Testis (tissue), 2 donors: ENCODE measurements at regions not wholly inside any gene's neighbourhood (a gene's known extent, or its start where the extent isn't known, plus 50 kb on each side); places are given as distances from the start of the nearest gene placed in this dataset.
"Not testable (repeated sequence)": the region's sequence is repeated elsewhere in the genome, so short reads cannot be mapped to it uniquely, and the experiment has no call there.

ENCODE experiments used
- DNase-seq: peaks from one replicate; pipeline ENCODE4 v3.0.0-alpha.2; 2019
- H3K27ac ChIP-seq, 2 donors: fragments of 200-600 bp; sonication (generic); one replicate each; pipeline ENCODE4 v1.5.1; 2019
- H3K27me3 ChIP-seq: fragments of 200-600 bp; sonication (generic); one replicate; pipeline ENCODE4 v1.5.1; 2019
- H3K36me3 ChIP-seq: fragments of 200-600 bp; sonication (generic); one replicate; pipeline ENCODE4 v1.5.1; 2017; ENCODE audit warnings: low read depth; ENCODE audit errors: missing control alignments
- H3K4me1 ChIP-seq: fragments of 200-600 bp; sonication (generic); one replicate; pipeline ENCODE4 v1.5.1; 2019
- H3K4me3 ChIP-seq, 2 donors: fragments of 200-600 bp; sonication (generic); one replicate each; pipeline ENCODE4 v1.5.1; 2017 to 2019
- H3K9me3 ChIP-seq: fragments of 200-600 bp; sonication (generic); one replicate; pipeline ENCODE4 v1.5.1; 2017
- POLR2A ChIP-seq: fragments of 450-650 bp; IDR thresholded peaks from one replicate; pipeline ENCODE4 v1.6.1; 2017; ENCODE audit warnings: antibody characterized with exemption, mild to moderate bottlenecking, moderate library complexity
- WGBS, 2 donors: methylation state at CpG; one replicate each; pipeline ENCODE4 v1.1.5; 2018; 5-methylcytosine and 5-hydroxymethylcytosine counted together
- intact Hi-C: fragments of 100-400 bp; cut with DNase I; formaldehyde crosslinking; loops from one replicate; pipeline ENCODE4 v1.15.1; 2023; ENCODE audit warnings: low total_unique reads
- TF ChIP-seq, protein P1 (sequence below), 3 experiments: fragments of 450-650 bp in 2 of 3; fragments of 200-600 bp in 1 of 3; sonication (generic) in 1 of 3; IDR thresholded peaks; one replicate each; pipeline ENCODE4 v1.5.1; 2016 to 2019; ENCODE audit warnings: antibody characterized with exemption in 3 of 3, mild to moderate bottlenecking in 2 of 3, moderate library complexity in 1 of 3

DNA sequence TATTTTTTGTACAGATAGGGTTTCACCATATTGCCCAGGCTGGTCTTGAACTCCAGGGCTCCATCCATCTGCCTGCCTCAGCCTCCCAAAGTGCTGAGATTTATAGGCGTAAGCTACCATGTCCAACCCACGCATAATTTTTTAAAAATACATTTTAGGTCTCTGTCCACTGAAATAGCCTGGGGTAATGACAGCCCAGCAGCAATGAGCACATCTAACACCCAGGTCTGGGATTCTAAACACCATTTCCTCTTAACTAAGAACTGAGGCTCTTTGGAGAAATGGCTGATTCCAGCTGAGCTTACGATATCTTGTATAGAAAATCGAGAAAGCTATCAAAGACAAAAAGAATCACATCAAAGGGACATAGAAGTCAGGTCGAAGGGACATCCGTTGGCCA lies 245.3 kb downstream of the PARN start:
- no peaks in the 10 kb centered on the region for H3K4me1 ChIP-seq
- H3K9me3 ChIP-seq: no peaks in the 10 kb centered on the region
- no peaks in the 10 kb centered on the region for H3K36me3 ChIP-seq
- WGBS, 2 donors: 94 to 96% methylated on average over 6 of the region's 6 CpGs
- H3K4me3 ChIP-seq: no peak overlapping the region
- no peak for DNase-seq
- TF ChIP-seq, protein P1, sequence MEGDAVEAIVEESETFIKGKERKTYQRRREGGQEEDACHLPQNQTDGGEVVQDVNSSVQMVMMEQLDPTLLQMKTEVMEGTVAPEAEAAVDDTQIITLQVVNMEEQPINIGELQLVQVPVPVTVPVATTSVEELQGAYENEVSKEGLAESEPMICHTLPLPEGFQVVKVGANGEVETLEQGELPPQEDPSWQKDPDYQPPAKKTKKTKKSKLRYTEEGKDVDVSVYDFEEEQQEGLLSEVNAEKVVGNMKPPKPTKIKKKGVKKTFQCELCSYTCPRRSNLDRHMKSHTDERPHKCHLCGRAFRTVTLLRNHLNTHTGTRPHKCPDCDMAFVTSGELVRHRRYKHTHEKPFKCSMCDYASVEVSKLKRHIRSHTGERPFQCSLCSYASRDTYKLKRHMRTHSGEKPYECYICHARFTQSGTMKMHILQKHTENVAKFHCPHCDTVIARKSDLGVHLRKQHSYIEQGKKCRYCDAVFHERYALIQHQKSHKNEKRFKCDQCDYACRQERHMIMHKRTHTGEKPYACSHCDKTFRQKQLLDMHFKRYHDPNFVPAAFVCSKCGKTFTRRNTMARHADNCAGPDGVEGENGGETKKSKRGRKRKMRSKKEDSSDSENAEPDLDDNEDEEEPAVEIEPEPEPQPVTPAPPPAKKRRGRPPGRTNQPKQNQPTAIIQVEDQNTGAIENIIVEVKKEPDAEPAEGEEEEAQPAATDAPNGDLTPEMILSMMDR (IDR thresholded peaks at IDR 0.05): no peak
- TF ChIP-seq POLR2A: no peak
- H3K27ac ChIP-seq: no peak overlapping the region
- H3K27me3 ChIP-seq: no peaks in the 10 kb centered on the region
- intact Hi-C loops: no loop called here

DNA sequence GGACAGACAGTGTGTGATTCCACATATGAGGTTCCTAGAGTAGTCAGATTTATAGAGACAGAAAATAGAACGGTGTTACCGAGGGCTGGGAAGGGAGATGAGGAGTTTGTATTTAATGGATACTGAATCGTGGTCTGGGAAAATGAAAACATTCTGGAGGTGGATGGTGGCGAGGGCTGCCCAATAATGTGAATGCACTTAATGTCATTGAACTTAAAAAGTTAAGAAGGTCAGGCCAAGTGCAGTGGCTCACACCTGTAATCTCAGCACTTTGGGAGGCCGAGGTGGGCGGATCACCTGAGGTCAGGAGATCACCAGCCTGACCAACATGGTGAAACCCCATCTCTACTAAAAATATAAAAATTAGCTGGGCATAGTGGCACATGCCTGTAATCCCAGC lies 246.2 kb downstream of the PARN start:
- 95% methylated on average over 6 of the region's 6 CpGs for WGBS, 2 donors
- H3K9me3 ChIP-seq, DNase-seq, H3K4me3 ChIP-seq, H3K36me3 ChIP-seq, H3K27me3 ChIP-seq, intact Hi-C loops, H3K27ac ChIP-seq, H3K4me1 ChIP-seq: not testable (repeated sequence)

DNA sequence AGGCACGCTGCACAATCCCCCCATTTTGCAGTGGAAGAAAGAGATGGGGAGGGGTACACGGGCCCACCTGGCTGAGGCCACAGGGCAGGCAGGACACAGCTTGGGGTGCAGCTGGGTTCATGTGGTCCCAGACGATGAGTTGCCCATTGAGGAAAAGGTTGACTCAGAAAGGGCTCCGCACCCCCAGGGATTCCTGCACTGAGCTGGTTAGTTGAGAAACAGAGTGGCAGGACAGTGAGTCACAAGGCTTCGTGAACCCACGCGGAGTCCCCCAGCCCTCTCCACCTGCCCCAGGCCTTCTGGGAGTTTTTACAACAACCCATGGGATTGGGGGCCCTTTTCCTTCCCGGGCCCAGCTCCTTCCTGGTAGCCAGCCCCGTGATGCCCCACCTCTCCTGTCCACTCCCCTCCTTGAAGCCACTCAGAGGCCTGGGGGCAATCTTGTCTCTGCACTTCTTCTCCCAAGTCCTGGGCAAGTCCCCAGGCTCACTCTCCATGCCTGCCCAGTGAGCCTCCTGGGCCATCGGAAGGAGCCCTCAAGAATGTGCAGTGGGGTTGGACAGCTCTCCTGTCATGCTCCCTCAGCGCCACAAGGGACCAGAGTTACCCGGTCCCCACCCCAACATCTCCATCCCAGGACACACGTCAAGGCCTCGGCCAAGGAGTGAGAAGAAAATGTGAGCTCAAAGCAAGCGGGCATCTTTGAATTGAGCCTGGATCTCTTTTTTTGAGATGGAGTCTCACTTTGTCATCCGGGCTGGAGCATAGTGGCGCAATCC lies 251.2 kb downstream of the PARN start:
- Histone ChIP-seq H3K4me1 (no peaks in the 10 kb centered on the region), H3K9me3 (no peaks in the 10 kb centered on the region), H3K4me3 (no peak overlapping the region), H3K27ac (no peak overlapping the region), H3K36me3 (no peaks in the 10 kb centered on the region), H3K27me3 (no peaks in the 10 kb centered on the region)
- intact Hi-C loops: no loop called here
- no peak for DNase-seq
- 97% methylated on average over 11 to 17 of the region's 17 CpGs for WGBS, 2 donors
- TF ChIP-seq, protein P1 (IDR thresholded peaks at IDR 0.05): no peak
- no peak for TF ChIP-seq POLR2A

DNA sequence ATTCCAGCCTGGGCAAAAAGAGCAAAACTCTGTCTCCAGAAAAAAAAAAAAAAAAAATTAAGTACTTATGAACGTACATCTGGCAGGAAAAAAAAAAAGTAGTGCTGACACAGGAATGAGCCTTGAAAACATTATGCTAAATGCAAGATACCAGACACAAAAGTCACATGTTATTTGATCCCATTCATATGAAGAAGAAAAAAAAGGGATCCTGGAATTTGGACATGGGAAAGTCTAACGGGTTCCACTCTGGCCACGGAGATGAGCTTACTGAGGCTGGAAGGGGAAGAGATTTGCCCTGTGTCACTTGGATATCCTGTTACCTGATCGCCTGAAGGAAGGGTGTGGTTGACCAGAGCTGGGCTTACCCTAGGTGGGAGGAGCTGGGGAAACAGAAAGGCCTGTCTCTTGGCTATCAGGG lies 251.9 kb downstream of the PARN start:
- 49 to 55% methylated on average over 4 of the region's 4 CpGs for WGBS, 2 donors
- intact Hi-C loops: no loop called here
- DNase-seq: no peak

DNA sequence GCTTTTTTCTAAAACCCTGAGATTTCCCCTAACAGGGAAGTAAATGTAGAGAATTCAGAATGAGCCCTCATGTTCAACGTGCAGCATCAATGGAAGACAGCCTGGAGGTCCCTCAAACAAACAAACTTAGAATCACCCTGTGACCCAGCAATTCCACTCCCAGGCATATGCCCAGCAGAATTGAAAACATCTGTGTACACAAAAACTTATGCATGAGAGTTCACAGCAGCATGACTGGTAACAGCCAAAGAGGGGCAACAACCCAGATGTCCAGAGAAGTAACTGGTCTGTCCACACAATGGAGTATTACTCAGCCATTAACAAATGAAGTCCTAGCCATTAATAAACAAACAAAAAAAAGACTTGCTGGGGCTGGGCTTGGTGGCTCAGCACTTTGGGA lies 252.7 kb downstream of the PARN start:
- Histone ChIP-seq H3K9me3 (no peaks in the 10 kb centered on the region), H3K27me3 (no peaks in the 10 kb centered on the region), H3K4me1 (no peaks in the 10 kb centered on the region), H3K27ac (no peak overlapping the region), H3K36me3 (no peaks in the 10 kb centered on the region), H3K4me3 (no peak overlapping the region)
- intact Hi-C loops: no loop called here
- no peak for DNase-seq
- 50 to 80% methylated on average over 1 of the region's 1 CpG for WGBS, 2 donors
- no peak for TF ChIP-seq POLR2A
- TF ChIP-seq, protein P1 (IDR thresholded peaks at IDR 0.05): no peak

More for the DNA sequence above, 251.9 kb downstream of the PARN start:
- no peak overlapping the region for H3K27ac ChIP-seq
- H3K9me3 ChIP-seq: no peaks in the 10 kb centered on the region
- TF ChIP-seq POLR2A: no peak
- TF ChIP-seq, protein P1 (IDR thresholded peaks at IDR 0.05): no peak
- H3K4me3 ChIP-seq: no peak overlapping the region
- no peaks in the 10 kb centered on the region for H3K36me3 ChIP-seq
- no peaks in the 10 kb centered on the region for H3K4me1 ChIP-seq
- H3K27me3 ChIP-seq: no peaks in the 10 kb centered on the region
